ENCODE measurements at regions not wholly inside any gene's neighbourhood (a gene's known extent, or its start where the extent isn't known, plus 50 kb on each side); places are given as distances from the start of the nearest gene placed in this dataset.
"Not testable (repeated sequence)": the region's sequence is repeated elsewhere in the genome, so short reads cannot be mapped to it uniquely, and the experiment has no call there.

DNA sequence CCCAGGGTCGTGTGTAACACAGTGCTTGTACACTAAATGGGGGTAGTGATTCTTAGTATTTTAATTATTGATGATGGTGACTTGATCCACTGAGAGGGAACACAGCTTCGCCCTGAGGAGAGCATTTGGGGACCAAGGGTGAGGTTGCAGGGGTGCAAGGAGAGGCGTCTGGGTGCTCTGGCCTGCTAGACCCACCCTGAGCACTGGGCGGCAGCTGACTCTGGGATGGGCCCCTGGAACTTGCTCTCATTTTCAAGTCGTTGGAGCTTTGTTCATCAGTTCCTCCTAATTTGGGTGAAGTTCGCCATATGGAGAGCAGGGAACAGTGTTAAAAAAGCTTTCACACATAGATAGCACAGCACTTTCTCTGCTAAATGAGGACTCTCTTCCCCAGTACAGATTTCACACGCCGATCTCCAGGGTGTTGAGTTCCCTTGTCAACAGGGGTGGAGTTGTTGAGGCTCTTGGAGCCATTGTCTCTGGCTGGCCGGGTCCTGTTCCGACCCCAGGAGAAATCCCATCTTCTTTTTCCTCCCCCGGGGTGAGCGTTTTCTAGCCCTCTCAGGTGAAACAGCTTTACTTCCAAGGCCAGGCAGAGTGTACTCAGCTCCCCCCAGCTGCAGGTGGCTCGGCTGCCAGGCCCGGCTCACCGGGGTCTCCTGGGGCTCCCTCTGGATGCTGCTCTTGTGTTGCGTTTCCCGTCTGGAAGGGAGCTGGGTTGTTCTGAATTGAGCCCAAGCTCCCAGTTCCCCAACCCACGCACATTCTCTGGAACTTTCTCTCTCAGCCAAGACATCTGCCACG, 367.4 kb downstream of the RPS6KC1 start:
- H3K27me3 ChIP-seq, result peaks cover 0 to 7% (median 0%) of the 10 kb centered on the region in 7 donors
- WGBS, 2 donors, result 48 to 60% methylated on average over 19 of the region's 19 CpGs
- intact Hi-C loops (cut with DNase I), result no loop called here
- H3K36me3 ChIP-seq, result no peaks in the 10 kb centered on the region
- ATAC-seq, result peak in 6 of 8 donors; percentile 44 to 68 (median 54)
- DNase-seq, result no peak
- no peaks in the 10 kb centered on the region for H3K9me3 ChIP-seq
- no peak overlapping the region for H3K4me3 ChIP-seq
- TF ChIP-seq, protein P1, sequence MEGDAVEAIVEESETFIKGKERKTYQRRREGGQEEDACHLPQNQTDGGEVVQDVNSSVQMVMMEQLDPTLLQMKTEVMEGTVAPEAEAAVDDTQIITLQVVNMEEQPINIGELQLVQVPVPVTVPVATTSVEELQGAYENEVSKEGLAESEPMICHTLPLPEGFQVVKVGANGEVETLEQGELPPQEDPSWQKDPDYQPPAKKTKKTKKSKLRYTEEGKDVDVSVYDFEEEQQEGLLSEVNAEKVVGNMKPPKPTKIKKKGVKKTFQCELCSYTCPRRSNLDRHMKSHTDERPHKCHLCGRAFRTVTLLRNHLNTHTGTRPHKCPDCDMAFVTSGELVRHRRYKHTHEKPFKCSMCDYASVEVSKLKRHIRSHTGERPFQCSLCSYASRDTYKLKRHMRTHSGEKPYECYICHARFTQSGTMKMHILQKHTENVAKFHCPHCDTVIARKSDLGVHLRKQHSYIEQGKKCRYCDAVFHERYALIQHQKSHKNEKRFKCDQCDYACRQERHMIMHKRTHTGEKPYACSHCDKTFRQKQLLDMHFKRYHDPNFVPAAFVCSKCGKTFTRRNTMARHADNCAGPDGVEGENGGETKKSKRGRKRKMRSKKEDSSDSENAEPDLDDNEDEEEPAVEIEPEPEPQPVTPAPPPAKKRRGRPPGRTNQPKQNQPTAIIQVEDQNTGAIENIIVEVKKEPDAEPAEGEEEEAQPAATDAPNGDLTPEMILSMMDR (IDR thresholded peaks at IDR 0.05), result no peak
- H3K27ac ChIP-seq, result no peak overlapping the region
- peaks cover 0 to 5% (median 0%) of the 10 kb centered on the region in 9 donors for H3K4me1 ChIP-seq

DNA sequence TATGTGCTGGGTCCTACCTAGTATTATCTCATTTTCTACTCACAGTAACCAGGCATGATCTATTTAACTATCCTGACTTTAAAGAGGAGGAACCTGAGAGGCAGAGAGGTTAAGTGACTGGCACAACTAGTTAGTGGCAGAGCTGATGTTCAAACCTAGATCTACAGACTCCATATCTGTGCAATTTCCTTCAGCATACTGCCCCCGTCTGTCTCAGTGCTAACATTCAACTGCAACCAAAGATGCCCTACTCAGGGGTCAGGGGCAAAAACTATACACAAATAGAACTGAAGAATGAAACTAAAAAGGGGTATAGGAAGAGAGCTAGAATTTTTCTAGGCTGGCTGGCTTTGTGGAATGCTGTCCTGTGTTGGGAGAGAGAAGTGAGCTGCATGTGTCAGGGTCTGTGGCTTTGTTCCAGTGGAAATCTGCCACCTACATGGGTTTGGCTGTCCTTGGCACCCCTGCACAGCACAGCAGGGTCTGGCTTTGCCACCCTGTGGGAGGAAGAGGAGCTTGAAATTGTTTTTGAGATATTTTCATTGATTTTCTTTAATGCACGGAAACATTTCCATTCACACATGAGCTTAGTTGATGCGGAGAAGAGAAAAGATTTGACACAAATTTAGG, 368.5 kb downstream of the RPS6KC1 start:
- Histone ChIP-seq H3K4me1 (peaks cover 0 to 5% (median 0%) of the 10 kb centered on the region in 9 donors), H3K9me3 (no peaks in the 10 kb centered on the region), H3K27ac (no peak overlapping the region), H3K36me3 (no peaks in the 10 kb centered on the region), H3K4me3 (no peak overlapping the region), H3K27me3 (peaks cover 0 to 7% (median 0%) of the 10 kb centered on the region in 7 donors)
- TF ChIP-seq, protein P1 (IDR thresholded peaks at IDR 0.05), result peak in 2 of 9 donors; percentile 13 to 22
- no peak for DNase-seq
- WGBS, 2 donors, result 82 to 87% methylated on average over 3 of the region's 3 CpGs
- intact Hi-C loops (cut with DNase I), result loop anchor here in 1 of 10 donors (5.0 kb wide), 1 partner anchor 47 kb away; no protein-coding TSS in a partner anchor
- no peak for ATAC-seq

DNA sequence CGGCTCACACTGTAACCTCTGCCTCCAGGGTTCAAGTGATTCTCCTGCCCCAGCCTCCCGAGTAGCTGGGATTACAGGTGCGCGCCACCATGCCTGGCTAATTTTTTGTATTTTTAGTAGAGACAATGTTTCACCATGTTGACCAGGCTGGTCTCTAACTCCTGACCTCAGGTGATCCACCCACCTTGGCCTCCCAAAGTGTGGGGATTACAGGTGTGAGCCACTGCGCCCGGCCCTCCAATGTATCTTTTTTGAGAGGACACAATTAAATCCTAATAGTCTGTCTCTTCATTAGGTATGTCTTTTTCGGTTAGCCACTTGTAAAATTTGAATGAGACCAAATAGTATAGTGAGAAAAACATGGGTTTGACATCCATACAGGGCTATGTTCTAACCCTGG, 370.1 kb downstream of the RPS6KC1 start:
- 91 to 94% methylated on average over 7 of the region's 7 CpGs for WGBS, 2 donors
- ATAC-seq, H3K4me3 ChIP-seq, H3K9me3 ChIP-seq, H3K36me3 ChIP-seq, DNase-seq, H3K27me3 ChIP-seq, H3K4me1 ChIP-seq, H3K27ac ChIP-seq: not testable (repeated sequence)
- intact Hi-C loops (cut with DNase I), result loop anchor here in 1 of 10 donors (5.0 kb wide), 1 partner anchor 49 kb away; no protein-coding TSS in a partner anchor

DNA sequence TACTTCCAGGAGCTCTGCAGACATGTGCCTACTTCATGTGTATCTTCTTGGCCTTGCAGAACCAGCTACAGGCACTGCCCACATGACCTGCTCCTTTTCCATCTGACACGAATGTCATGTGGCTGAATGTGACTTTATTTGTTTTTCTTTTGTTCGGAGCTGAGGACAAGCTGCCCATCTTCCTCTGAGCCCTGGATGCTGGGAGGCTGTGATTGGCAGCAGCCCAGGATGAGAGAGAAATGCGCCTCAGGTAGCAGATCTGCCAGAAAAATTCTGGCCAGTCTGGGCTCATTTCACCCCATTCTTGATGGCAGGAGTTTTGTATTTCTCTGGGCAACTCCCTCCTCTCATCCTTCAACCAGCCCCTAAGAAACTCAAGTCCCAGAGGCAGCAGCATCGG, 372.0 kb downstream of the RPS6KC1 start:
- H3K27me3 ChIP-seq, result peaks cover 0 to 7% (median 0%) of the 10 kb centered on the region in 7 donors
- no peak for ATAC-seq
- DNase-seq, result no peak
- H3K4me1 ChIP-seq, result peaks cover 0 to 5% (median 0%) of the 10 kb centered on the region in 9 donors
- intact Hi-C loops (cut with DNase I), result loop anchor here in 1 of 10 donors (5.0 kb wide), 1 partner anchor 51 kb away; no protein-coding TSS in a partner anchor
- H3K4me3 ChIP-seq, result no peak overlapping the region
- WGBS, 2 donors, result 63 to 64% methylated on average over 4 of the region's 4 CpGs
- TF ChIP-seq, protein P1 (IDR thresholded peaks at IDR 0.05), result no peak
- H3K9me3 ChIP-seq, result no peaks in the 10 kb centered on the region
- no peak overlapping the region for H3K27ac ChIP-seq
- no peaks in the 10 kb centered on the region for H3K36me3 ChIP-seq
